ENCODE measurements at regions not wholly inside any gene's neighbourhood (a gene's known extent, or its start where the extent isn't known, plus 50 kb on each side); places are given as distances from the start of the nearest gene placed in this dataset.

DNA sequence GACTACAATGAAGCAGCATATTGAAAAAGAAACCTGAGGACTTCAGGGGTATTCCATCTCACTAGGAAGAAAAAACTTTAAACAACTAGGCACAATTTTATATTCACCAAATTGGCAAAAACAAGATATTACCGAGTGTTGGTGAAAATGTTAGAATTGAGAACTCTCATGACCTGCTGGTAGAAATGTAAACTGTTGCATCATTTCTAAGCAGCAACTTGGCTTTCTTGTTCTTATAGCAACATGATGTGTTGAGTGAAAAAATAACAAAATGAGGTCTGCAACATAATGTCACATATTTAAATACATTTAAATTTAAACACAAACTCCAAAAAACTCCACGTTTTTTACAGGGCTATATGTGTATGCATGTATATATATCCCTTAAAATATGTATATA is 59.0 kb upstream of the SPPL2A start (continued):
- TF ChIP-seq, protein P1, sequence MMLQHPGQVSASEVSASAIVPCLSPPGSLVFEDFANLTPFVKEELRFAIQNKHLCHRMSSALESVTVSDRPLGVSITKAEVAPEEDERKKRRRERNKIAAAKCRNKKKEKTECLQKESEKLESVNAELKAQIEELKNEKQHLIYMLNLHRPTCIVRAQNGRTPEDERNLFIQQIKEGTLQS (IDR thresholded peaks at IDR 0.05), result no peak

DNA sequence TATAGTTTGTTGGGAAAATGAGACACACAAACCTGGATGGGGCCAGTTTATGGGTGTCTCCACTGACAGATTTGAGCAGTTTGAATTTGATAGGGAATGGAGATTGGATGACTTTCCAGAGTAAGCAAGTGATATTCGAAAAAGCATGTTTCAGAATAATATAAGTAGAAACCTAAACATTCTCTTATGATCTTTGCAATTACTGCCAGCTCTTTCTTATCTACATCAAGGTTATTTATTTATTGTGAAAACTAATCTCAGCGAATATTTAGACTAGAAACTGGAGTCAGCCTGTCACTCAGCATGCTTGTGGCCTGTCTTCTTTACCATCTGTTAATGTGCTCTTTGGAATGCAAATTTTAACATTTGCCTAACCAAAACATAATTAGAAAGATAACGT is 57.8 kb upstream of the SPPL2A start:
- Histone ChIP-seq H3K27me3 (ENCODE audit: control insufficient read depth in 4 of 4, insufficient read depth in 4 of 4, low read length in 3 of 4) (no peaks in the 10 kb centered on the region), H3K9me3 (ENCODE audit: control insufficient read depth in 4 of 4, low read length in 3 of 4) (no peaks in the 10 kb centered on the region), H3K9ac (ENCODE audit: low read depth in 1 of 2, low read length in 2 of 2) (no peak overlapping the region), H3K36me3 (ENCODE audit: control insufficient read depth in 4 of 4, insufficient read depth in 3 of 4, low read depth in 1 of 4, low read length in 3 of 4) (no peaks in the 10 kb centered on the region), H3K4me1 (ENCODE audit: control insufficient read depth in 4 of 4, insufficient read depth in 4 of 4, low read length in 3 of 4) (no peaks in the 10 kb centered on the region), H3K27ac (ENCODE audit: low read depth in 1 of 2, low read length in 2 of 2) (no peak overlapping the region), H3K4me3 (ENCODE audit: low read depth in 1 of 3, low read length in 3 of 3) (no peak overlapping the region)
- TF ChIP-seq, protein P2, sequence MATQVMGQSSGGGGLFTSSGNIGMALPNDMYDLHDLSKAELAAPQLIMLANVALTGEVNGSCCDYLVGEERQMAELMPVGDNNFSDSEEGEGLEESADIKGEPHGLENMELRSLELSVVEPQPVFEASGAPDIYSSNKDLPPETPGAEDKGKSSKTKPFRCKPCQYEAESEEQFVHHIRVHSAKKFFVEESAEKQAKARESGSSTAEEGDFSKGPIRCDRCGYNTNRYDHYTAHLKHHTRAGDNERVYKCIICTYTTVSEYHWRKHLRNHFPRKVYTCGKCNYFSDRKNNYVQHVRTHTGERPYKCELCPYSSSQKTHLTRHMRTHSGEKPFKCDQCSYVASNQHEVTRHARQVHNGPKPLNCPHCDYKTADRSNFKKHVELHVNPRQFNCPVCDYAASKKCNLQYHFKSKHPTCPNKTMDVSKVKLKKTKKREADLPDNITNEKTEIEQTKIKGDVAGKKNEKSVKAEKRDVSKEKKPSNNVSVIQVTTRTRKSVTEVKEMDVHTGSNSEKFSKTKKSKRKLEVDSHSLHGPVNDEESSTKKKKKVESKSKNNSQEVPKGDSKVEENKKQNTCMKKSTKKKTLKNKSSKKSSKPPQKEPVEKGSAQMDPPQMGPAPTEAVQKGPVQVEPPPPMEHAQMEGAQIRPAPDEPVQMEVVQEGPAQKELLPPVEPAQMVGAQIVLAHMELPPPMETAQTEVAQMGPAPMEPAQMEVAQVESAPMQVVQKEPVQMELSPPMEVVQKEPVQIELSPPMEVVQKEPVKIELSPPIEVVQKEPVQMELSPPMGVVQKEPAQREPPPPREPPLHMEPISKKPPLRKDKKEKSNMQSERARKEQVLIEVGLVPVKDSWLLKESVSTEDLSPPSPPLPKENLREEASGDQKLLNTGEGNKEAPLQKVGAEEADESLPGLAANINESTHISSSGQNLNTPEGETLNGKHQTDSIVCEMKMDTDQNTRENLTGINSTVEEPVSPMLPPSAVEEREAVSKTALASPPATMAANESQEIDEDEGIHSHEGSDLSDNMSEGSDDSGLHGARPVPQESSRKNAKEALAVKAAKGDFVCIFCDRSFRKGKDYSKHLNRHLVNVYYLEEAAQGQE (IDR thresholded peaks at IDR 0.05), result no peak
- TF ChIP-seq RAD21 (IDR thresholded peaks at IDR 0.05) (no peak), GABPA (IDR thresholded peaks at IDR 0.05 in 1 of 2, conservative IDR thresholded peaks at IDR 0.05 in 1 of 2) (no peak), NR2F2 (IDR thresholded peaks at IDR 0.05) (no peak), HNF4G (IDR thresholded peaks at IDR 0.05) (no peak), JUND (IDR thresholded peaks at IDR 0.05) (no peak), FOXA1 (IDR thresholded peaks at IDR 0.05) (no peak), YY1 (IDR thresholded peaks at IDR 0.05) (no peak), EGR1 (IDR thresholded peaks at IDR 0.05; ENCODE audit: low read depth in 2 of 2) (no peak), SP1 (IDR thresholded peaks at IDR 0.05) (no peak), FOXA2 (IDR thresholded peaks at IDR 0.05) (no peak), HNF4A (conservative IDR thresholded peaks at IDR 0.05) (no peak)
- TF ChIP-seq, protein P3, sequence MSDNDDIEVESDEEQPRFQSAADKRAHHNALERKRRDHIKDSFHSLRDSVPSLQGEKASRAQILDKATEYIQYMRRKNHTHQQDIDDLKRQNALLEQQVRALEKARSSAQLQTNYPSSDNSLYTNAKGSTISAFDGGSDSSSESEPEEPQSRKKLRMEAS (IDR thresholded peaks at IDR 0.05), result no peak
- TF ChIP-seq, protein P4, sequence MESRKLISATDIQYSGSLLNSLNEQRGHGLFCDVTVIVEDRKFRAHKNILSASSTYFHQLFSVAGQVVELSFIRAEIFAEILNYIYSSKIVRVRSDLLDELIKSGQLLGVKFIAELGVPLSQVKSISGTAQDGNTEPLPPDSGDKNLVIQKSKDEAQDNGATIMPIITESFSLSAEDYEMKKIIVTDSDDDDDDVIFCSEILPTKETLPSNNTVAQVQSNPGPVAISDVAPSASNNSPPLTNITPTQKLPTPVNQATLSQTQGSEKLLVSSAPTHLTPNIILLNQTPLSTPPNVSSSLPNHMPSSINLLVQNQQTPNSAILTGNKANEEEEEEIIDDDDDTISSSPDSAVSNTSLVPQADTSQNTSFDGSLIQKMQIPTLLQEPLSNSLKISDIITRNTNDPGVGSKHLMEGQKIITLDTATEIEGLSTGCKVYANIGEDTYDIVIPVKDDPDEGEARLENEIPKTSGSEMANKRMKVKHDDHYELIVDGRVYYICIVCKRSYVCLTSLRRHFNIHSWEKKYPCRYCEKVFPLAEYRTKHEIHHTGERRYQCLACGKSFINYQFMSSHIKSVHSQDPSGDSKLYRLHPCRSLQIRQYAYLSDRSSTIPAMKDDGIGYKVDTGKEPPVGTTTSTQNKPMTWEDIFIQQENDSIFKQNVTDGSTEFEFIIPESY (IDR thresholded peaks at IDR 0.05), result no peak
- TF ChIP-seq, protein P5, sequence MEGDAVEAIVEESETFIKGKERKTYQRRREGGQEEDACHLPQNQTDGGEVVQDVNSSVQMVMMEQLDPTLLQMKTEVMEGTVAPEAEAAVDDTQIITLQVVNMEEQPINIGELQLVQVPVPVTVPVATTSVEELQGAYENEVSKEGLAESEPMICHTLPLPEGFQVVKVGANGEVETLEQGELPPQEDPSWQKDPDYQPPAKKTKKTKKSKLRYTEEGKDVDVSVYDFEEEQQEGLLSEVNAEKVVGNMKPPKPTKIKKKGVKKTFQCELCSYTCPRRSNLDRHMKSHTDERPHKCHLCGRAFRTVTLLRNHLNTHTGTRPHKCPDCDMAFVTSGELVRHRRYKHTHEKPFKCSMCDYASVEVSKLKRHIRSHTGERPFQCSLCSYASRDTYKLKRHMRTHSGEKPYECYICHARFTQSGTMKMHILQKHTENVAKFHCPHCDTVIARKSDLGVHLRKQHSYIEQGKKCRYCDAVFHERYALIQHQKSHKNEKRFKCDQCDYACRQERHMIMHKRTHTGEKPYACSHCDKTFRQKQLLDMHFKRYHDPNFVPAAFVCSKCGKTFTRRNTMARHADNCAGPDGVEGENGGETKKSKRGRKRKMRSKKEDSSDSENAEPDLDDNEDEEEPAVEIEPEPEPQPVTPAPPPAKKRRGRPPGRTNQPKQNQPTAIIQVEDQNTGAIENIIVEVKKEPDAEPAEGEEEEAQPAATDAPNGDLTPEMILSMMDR (IDR thresholded peaks at IDR 0.05; ENCODE audit: low read depth, low read length, missing input control), result no peak
- WGBS, result 68% methylated on average over 3 of the region's 3 CpGs
- no peak for DNase-seq (ENCODE audit: low spot score)
